B cell (primary cell): ENCODE measurements at regions not wholly inside any gene's neighbourhood (a gene's known extent, or its start where the extent isn't known, plus 50 kb on each side); places are given as distances from the start of the nearest gene placed in this dataset.

Experiments
- ATAC-seq: fragments of 200-7000 bp; cut with Tn5 transposase; one replicate; pipeline ENCODE4 v1.10.0; 2021; ENCODE audit warnings: low read depth, mild to moderate bottlenecking, moderate number of reproducible peaks, moderate library complexity
- CTCF ChIA-PET: fragments of 350-600 bp; sonication (Branson Sonifier 250); formaldehyde crosslinking; loops from one replicate; lab custom pipeline; 2021; ENCODE audit warnings: antibody characterized with exemption, inconsistent platforms; lab: Charles Lee
- POLR2A ChIA-PET: fragments of 350-600 bp; sonication (Branson Sonifier 250); formaldehyde crosslinking; loops from one replicate; lab custom pipeline; 2021; ENCODE audit warnings: antibody characterized with exemption; lab: Charles Lee
- DNase-seq: peaks from one replicate; pipeline ENCODE4 v3.0.0; 2013
- H2AFZ ChIP-seq: 2 replicates; pipeline ENCODE4 v1.6.1; 2012; ENCODE audit warnings: mild to moderate bottlenecking, low read depth, low read length; ENCODE audit not compliant: insufficient read depth, poor library complexity, severe bottlenecking
- H3K27ac ChIP-seq, 2 donors: 1 replicate in 1 of 2; 2 replicates in 1 of 2; pipeline ENCODE4 v1.5.1; 2012 to 2013; ENCODE audit warnings: low read length in 2 of 2, mild to moderate bottlenecking in 2 of 2, moderate library complexity in 1 of 2
- H3K27me3 ChIP-seq, 4 experiments: fragments of 200-600 bp in 1 of 4; sonication (generic) in 1 of 4; replicated peaks in 1 of 4; 1 replicate in 2 of 4; 2 replicates in 2 of 4; pipeline versions ENCODE4 v1.6.1 to v1.7.0; 2013 to 2016; ENCODE audit warnings: low read length in 3 of 4, mild to moderate bottlenecking in 2 of 4, mixed read lengths in 1 of 4, moderate library complexity in 1 of 4; ENCODE audit not compliant: insufficient read depth in 4 of 4, control insufficient read depth in 3 of 4; ENCODE audit errors: control extremely low read depth in 1 of 4
- H3K36me3 ChIP-seq, 2 experiments: replicated peaks in 1 of 2; 1 replicate in 1 of 2; 2 replicates in 1 of 2; pipeline versions ENCODE4 v1.6.1 to v1.7.1; 2013; ENCODE audit warnings: low read length in 1 of 2; ENCODE audit not compliant: insufficient read depth in 2 of 2, control insufficient read depth in 1 of 2; ENCODE audit errors: control extremely low read depth in 1 of 2, extremely low read depth in 1 of 2
- H3K4me1 ChIP-seq, 2 donors: fragments of 200-600 bp in 1 of 2; sonication (generic) in 1 of 2; 1 replicate in 1 of 2; 2 replicates in 1 of 2; pipeline versions ENCODE4 v1.5.1 to v1.6.1; 2013 to 2017; ENCODE audit warnings: low read length in 2 of 2; ENCODE audit not compliant: control insufficient read depth in 2 of 2, insufficient read depth in 2 of 2
- H3K4me2 ChIP-seq: replicated peaks from 2 replicates; pipeline ENCODE3; 2012; ENCODE audit warnings: mild to moderate bottlenecking, low read depth, low read length; ENCODE audit not compliant: poor library complexity, severe bottlenecking
- H3K4me3 ChIP-seq, 5 experiments: fragments of 200-600 bp in 1 of 5; sonication (generic) in 1 of 5; 1 replicate in 3 of 5; 2 replicates in 2 of 5; pipeline versions ENCODE4 v1.5.1 to v1.7.0; 2011 to 2016; ENCODE audit warnings: low read length in 4 of 5, mild to moderate bottlenecking in 4 of 5, low read depth in 2 of 5, control low read depth in 1 of 5, moderate library complexity in 1 of 5; ENCODE audit not compliant: insufficient read depth in 1 of 5; ENCODE audit errors: control extremely low read depth in 1 of 5, extremely low read depth in 1 of 5
- H3K79me2 ChIP-seq: fragments of 200-600 bp; sonication (generic); one replicate; pipeline ENCODE4 v1.6.0; 2016; ENCODE audit warnings: low read length; ENCODE audit not compliant: control insufficient read depth, insufficient read depth
- H3K9ac ChIP-seq: fragments of 200-600 bp; sonication (generic); 2 replicates; pipeline ENCODE4 v1.6.1; 2017; ENCODE audit warnings: mild to moderate bottlenecking, low read length, moderate library complexity
- H3K9me3 ChIP-seq, 3 donors: one replicate each; pipeline versions ENCODE4 v1.6.1 to v1.7.1; 2013; ENCODE audit warnings: low read length in 2 of 3; ENCODE audit not compliant: control insufficient read depth in 2 of 3, insufficient read depth in 1 of 3; ENCODE audit errors: control extremely low read depth in 1 of 3
- H4K20me1 ChIP-seq: 2 replicates; pipeline ENCODE4 v1.6.0; 2012; ENCODE audit warnings: mild to moderate bottlenecking, low read length; ENCODE audit not compliant: insufficient read depth, control insufficient read depth, poor library complexity, severe bottlenecking
- H3K27ac Mint-ChIP-seq: one replicate; pipeline ENCODE4 v1.8.0; 2021; ENCODE audit warnings: mixed read lengths
- H3K27me3 Mint-ChIP-seq: one replicate; pipeline ENCODE4 v1.8.0; 2021; ENCODE audit warnings: mixed read lengths
- H3K4me1 Mint-ChIP-seq: one replicate; pipeline ENCODE4 v1.8.0; 2021; ENCODE audit warnings: mixed read lengths
- H3K4me3 Mint-ChIP-seq: one replicate; pipeline ENCODE4 v1.8.0; 2021; ENCODE audit warnings: mixed read lengths
- H3K9me3 Mint-ChIP-seq: one replicate; pipeline ENCODE4 v1.8.0; 2022; ENCODE audit warnings: mixed read lengths; ENCODE audit not compliant: insufficient read depth
- CTCF ChIP-seq: fragments of 200-600 bp; IDR thresholded peaks from one replicate; pipeline ENCODE4 v1.8.0; 2022; ENCODE audit warnings: antibody characterized with exemption, mild to moderate bottlenecking
- EZH2 ChIP-seq: IDR thresholded peaks from 2 replicates; pipeline ENCODE4 v1.6.1; 2012; ENCODE audit warnings: borderline replicate concordance, low read depth, mild to moderate bottlenecking, moderate library complexity, low read length; ENCODE audit not compliant: insufficient read depth, poor library complexity, severe bottlenecking
- WGBS: methylation state at CpG from one replicate; pipeline ENCODE4 v1.1.5; 2013; ENCODE audit warnings: missing lambda C conversion rate; ENCODE audit not compliant: insufficient coverage; 5-methylcytosine and 5-hydroxymethylcytosine counted together
- intact Hi-C: fragments of 100-400 bp; cut with micrococcal nuclease; formaldehyde crosslinking; loops from one replicate; pipeline ENCODE4 v1.10.0; 2022

DNA sequence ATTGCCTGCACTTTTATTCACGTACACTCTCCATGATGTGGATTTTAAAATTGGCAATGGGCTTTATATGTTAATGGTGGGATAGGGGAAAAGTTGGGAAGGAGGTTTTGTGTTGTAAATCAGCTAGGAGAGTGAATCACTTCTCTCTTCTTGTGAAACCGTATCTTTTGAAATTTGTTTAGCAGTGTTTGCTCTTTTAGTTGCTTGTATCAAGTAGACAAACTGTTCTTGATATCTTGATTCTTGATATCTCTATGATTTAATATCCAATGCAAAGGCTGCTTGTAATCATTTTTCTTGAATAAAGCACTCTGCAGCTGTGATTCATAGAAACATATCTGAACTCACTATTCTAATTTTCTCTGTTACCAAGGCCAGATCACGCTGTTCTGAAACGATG lies 615.1 kb downstream of the CCER1 start:
- Mint-ChIP-seq H3K27me3 (peaks cover 5% of the 10 kb centered on the region), H3K27ac (no peak overlapping the region), H3K9me3 (no peaks in the 10 kb centered on the region), H3K4me1 (no peaks in the 10 kb centered on the region), H3K4me3 (no peak overlapping the region)
- no peak for ATAC-seq
- intact Hi-C loops = loop anchor here (10.0 kb wide), 1 partner anchor 795 kb away; no protein-coding TSS in a partner anchor
- Histone ChIP-seq H3K4me1 (no peaks in the 10 kb centered on the region), H3K27ac (no peak overlapping the region), H3K4me2 (no peak overlapping the region), H3K36me3 (no peaks in the 10 kb centered on the region), H3K79me2 (no peaks in the 10 kb centered on the region), H3K4me3 (no peak overlapping the region), H4K20me1 (no peaks in the 10 kb centered on the region), H2AFZ (no peak overlapping the region), H3K27me3 (no peaks in the 10 kb centered on the region), H3K9me3 (peaks cover 0 to 2% (median 0%) of the 10 kb centered on the region in 3 donors), H3K9ac (no peak overlapping the region)
- ChIA-PET CTCF (no interaction called here), POLR2A (no interaction called here)
- WGBS = no CpG with 5 or more reads among the region's 4 CpGs
- DNase-seq = no peak
- no peak for TF ChIP-seq CTCF
- no peak for TF ChIP-seq EZH2

GRCh38 chr12:90338365-90338764 lies 616.6 kb downstream of the CCER1 start:
- Histone ChIP-seq H3K79me2 (no peaks in the 10 kb centered on the region), H4K20me1 (no peaks in the 10 kb centered on the region), H3K4me1 (no peaks in the 10 kb centered on the region), H3K27ac (no peak overlapping the region), H3K9ac (no peak overlapping the region), H3K4me2 (no peak overlapping the region), H2AFZ (no peak overlapping the region), H3K27me3 (no peaks in the 10 kb centered on the region), H3K4me3 (no peak overlapping the region), H3K9me3 (peaks cover 0 to 2% (median 0%) of the 10 kb centered on the region in 3 donors), H3K36me3 (no peaks in the 10 kb centered on the region)
- no peak for DNase-seq
- Mint-ChIP-seq H3K27me3 (peaks cover 5% of the 10 kb centered on the region), H3K27ac (no peak overlapping the region), H3K9me3 (no peaks in the 10 kb centered on the region), H3K4me1 (no peaks in the 10 kb centered on the region), H3K4me3 (no peak overlapping the region)
- intact Hi-C loops = loop anchor here (10.0 kb wide), 1 partner anchor 794 kb away; no protein-coding TSS in a partner anchor
- ChIA-PET POLR2A (no interaction called here), CTCF (no interaction called here)
- WGBS = no CpG with 5 or more reads among the region's 2 CpGs
- no peak for TF ChIP-seq CTCF
- no peak for TF ChIP-seq EZH2
- ATAC-seq = no peak
